HUES48 (cell line): ENCODE measurements at regions not wholly inside any gene's neighbourhood (a gene's known extent, or its start where the extent isn't known, plus 50 kb on each side); places are given as distances from the start of the nearest gene placed in this dataset.
"Not testable (repeated sequence)": the region's sequence is repeated elsewhere in the genome, so short reads cannot be mapped to it uniquely, and the experiment has no call there.

Experiments
- H3K27ac ChIP-seq: one replicate; pipeline ENCODE4 v1.7.0; 2013; ENCODE audit warnings: low read depth, low read length, inconsistent platforms
- H3K27me3 ChIP-seq: 2 replicates; pipeline ENCODE4 v1.6.1; 2013; ENCODE audit warnings: mild to moderate bottlenecking, low read length; ENCODE audit not compliant: control insufficient read depth, insufficient read depth
- H3K36me3 ChIP-seq: 2 replicates; pipeline ENCODE4 v1.6.1; 2013; ENCODE audit warnings: low read length; ENCODE audit not compliant: control insufficient read depth, insufficient read depth
- H3K4me1 ChIP-seq: 2 replicates; pipeline ENCODE4 v1.6.1; 2013; ENCODE audit warnings: mild to moderate bottlenecking, low read length; ENCODE audit not compliant: control insufficient read depth, insufficient read depth
- H3K4me3 ChIP-seq: 2 replicates; pipeline ENCODE4 v1.5.1; 2013; ENCODE audit warnings: mild to moderate bottlenecking, low read depth, low read length
- H3K9ac ChIP-seq: 2 replicates; pipeline ENCODE4 v1.6.1; 2013; ENCODE audit warnings: mild to moderate bottlenecking, low read depth, low read length, moderate library complexity
- H3K9me3 ChIP-seq: 2 replicates; pipeline ENCODE4 v1.6.1; 2013; ENCODE audit warnings: low read length; ENCODE audit not compliant: control insufficient read depth, insufficient read depth

- Histone ChIP-seq H3K27me3 (no peaks in the 10 kb centered on the region), H3K9ac (no peak overlapping the region), H3K4me3 (no peak overlapping the region), H3K27ac (no peak overlapping the region), H3K9me3 (no peaks in the 10 kb centered on the region), H3K4me1 (no peaks in the 10 kb centered on the region), H3K36me3 (no peaks in the 10 kb centered on the region)
Observed at GRCh38 chr22:49347376-49347775, 480.3 kb downstream of the BRD1 start.

DNA sequence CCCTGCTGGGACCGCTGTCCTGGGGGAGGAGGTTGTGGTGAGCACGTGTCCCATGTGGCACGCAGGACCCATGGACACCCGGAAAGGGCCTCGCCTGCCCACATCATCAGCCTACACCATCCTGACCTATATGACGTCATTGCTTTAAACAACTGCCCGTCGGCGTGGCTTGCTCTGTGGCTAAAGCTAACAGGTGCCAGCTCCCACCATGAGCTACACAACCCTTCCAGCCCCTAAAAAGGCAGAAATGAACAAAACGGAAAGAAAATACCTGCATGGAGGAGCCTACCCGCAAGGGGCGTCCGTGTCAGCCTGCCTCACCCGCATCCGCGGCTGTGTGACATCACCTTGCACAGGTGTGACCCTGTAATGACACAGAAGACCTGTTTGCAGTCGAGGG lies 481.8 kb downstream of the BRD1 start:
- H3K4me1 ChIP-seq = no peaks in the 10 kb centered on the region
- no peak overlapping the region for H3K9ac ChIP-seq
- no peaks in the 10 kb centered on the region for H3K9me3 ChIP-seq
- H3K4me3 ChIP-seq = no peak overlapping the region
- no peaks in the 10 kb centered on the region for H3K36me3 ChIP-seq
- no peak overlapping the region for H3K27ac ChIP-seq
- no peaks in the 10 kb centered on the region for H3K27me3 ChIP-seq

- no peak overlapping the region for H3K9ac ChIP-seq
- no peaks in the 10 kb centered on the region for H3K9me3 ChIP-seq
- no peaks in the 10 kb centered on the region for H3K36me3 ChIP-seq
- H3K4me1 ChIP-seq = no peaks in the 10 kb centered on the region
- H3K4me3 ChIP-seq = no peak overlapping the region
- no peak overlapping the region for H3K27ac ChIP-seq
- H3K27me3 ChIP-seq = no peaks in the 10 kb centered on the region
Observed at GRCh38 chr22:49344656-49345055, 483.0 kb downstream of the BRD1 start.

- no peaks in the 10 kb centered on the region for H3K27me3 ChIP-seq
- H3K27ac ChIP-seq = no peak overlapping the region
- no peaks in the 10 kb centered on the region for H3K4me1 ChIP-seq
- no peaks in the 10 kb centered on the region for H3K36me3 ChIP-seq
- H3K9ac ChIP-seq = no peak overlapping the region
- no peak overlapping the region for H3K4me3 ChIP-seq
- no peaks in the 10 kb centered on the region for H3K9me3 ChIP-seq
Observed at GRCh38 chr22:49344161-49344560, 483.5 kb downstream of the BRD1 start.

DNA sequence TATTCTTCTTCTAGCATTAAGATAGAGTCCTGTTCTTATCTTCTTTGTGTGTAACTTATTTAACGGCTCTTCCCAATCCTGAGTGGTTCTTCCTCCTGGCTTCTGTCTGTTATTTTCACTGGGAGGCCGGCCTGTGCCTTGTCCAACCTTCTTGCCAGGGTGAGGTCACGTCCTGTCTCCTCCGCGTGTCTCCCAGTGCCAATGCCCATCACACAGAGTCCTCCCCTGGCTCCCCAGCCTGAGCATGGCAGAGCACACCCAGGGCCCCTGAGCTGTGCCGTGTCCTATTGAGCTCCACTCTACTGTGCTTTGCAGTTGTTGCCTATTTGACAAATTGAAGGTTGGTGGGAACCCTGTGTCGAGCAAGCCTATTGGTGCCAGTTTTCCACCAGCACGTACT lies 487.3 kb downstream of the BRD1 start:
- no peaks in the 10 kb centered on the region for H3K36me3 ChIP-seq
- H3K4me3 ChIP-seq = no peak overlapping the region
- no peak overlapping the region for H3K9ac ChIP-seq
- H3K27me3 ChIP-seq = no peaks in the 10 kb centered on the region
- no peak overlapping the region for H3K27ac ChIP-seq
- H3K9me3 ChIP-seq = no peaks in the 10 kb centered on the region
- no peaks in the 10 kb centered on the region; the same call in 1 of the 2 replicates for H3K4me1 ChIP-seq

DNA sequence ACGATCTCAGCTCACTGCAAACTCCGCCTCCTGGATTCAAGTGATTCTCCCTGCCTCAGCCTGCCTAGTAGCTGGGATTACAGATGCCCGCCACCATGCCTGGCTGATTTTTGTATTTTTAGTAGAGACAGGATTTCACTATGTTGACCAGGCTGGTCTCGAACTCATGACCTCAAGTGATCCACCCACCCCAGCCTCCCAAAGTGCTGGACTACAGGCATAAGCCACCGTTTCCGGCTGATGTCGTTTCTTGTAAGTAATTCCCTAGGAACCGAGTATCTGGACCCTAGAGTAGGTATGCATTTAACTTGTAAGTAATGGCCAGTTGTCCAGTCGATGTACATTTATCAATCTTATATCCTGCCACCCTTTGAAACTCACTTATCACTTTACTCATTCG lies 491.2 kb downstream of the BRD1 start:
- H3K36me3 ChIP-seq, H3K9me3 ChIP-seq: not testable (repeated sequence)

DNA sequence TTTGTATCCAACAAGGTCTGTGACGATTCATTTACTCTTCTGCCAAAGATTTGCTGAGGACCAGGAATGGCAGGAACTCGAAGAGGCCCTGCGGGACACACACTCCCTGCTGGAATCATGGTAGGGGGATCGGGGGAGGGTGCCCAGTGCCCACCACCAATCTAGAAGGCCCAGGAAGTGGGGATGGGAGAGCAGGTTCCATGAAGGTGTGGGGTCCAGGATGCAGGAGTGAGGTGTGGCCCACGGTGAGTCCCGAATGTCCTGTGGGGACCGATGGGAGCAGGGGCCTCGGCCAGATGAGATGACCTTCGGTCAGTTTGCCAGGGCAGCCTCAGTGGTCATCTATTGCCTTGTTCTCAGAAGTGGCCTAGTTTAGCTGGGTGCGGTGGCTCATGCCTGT lies 492.7 kb downstream of the BRD1 start:
- Histone ChIP-seq H3K27ac (no peak overlapping the region), H3K4me1 (no peaks in the 10 kb centered on the region; the same call in 1 of the 2 replicates), H3K27me3 (no peaks in the 10 kb centered on the region)

More for the DNA sequence above, 491.2 kb downstream of the BRD1 start:
- H3K9ac ChIP-seq, H3K4me1 ChIP-seq, H3K27ac ChIP-seq, H3K4me3 ChIP-seq, H3K27me3 ChIP-seq: not testable (repeated sequence)

GRCh38 chr22:49334449-49334789 lies 493.3 kb downstream of the BRD1 start:
- Histone ChIP-seq H3K9me3 (no peaks in the 10 kb centered on the region), H3K4me1 (no peaks in the 10 kb centered on the region; the same call in 1 of the 2 replicates), H3K27me3 (no peaks in the 10 kb centered on the region), H3K27ac (no peak overlapping the region), H3K4me3 (no peak overlapping the region), H3K36me3 (no peaks in the 10 kb centered on the region), H3K9ac (no peak overlapping the region)

More for the DNA sequence above, 492.7 kb downstream of the BRD1 start:
- H3K9ac ChIP-seq = no peak overlapping the region
- H3K4me3 ChIP-seq = no peak overlapping the region
- H3K9me3 ChIP-seq = no peaks in the 10 kb centered on the region
- H3K36me3 ChIP-seq = no peaks in the 10 kb centered on the region

GRCh38 chr22:49333206-49333605 lies 494.5 kb downstream of the BRD1 start:
- H3K4me1 ChIP-seq = no peaks in the 10 kb centered on the region; the same call in 1 of the 2 replicates
- no peak overlapping the region for H3K4me3 ChIP-seq
- no peaks in the 10 kb centered on the region for H3K27me3 ChIP-seq
- no peaks in the 10 kb centered on the region for H3K9me3 ChIP-seq
- no peaks in the 10 kb centered on the region for H3K36me3 ChIP-seq
- H3K9ac ChIP-seq = no peak overlapping the region
- no peak overlapping the region for H3K27ac ChIP-seq

- H3K36me3 ChIP-seq = no peaks in the 10 kb centered on the region
- no peak overlapping the region for H3K27ac ChIP-seq
- H3K4me1 ChIP-seq = no peaks in the 10 kb centered on the region; the same call in 1 of the 2 replicates
- no peak overlapping the region for H3K9ac ChIP-seq
- no peaks in the 10 kb centered on the region for H3K9me3 ChIP-seq
- H3K27me3 ChIP-seq = no peaks in the 10 kb centered on the region
- H3K4me3 ChIP-seq = no peak overlapping the region
Observed at GRCh38 chr22:49332691-49333090, 495.0 kb downstream of the BRD1 start.

DNA sequence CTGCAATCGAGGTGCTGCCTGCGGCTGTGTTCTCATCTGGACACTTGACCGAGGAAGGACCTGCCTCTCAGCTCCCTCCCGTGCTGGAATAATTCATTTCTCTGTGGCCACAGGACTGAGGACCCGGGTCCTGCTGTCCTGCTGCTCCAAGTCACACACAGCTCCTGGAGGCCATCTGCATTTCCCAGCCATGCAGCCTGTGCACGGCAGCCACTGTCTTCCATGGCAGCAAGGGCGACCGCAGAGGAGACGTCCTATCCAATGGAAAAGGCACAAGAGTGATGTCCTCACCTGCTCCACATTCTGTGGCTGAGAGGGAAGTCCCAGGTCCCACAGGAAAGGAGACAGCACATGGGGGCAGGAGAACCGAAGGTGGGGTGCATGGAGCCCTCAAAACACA lies 495.8 kb downstream of the BRD1 start:
- Histone ChIP-seq H3K9ac (no peak overlapping the region), H3K4me3 (no peak overlapping the region), H3K27me3 (no peaks in the 10 kb centered on the region), H3K36me3 (no peaks in the 10 kb centered on the region), H3K9me3 (no peaks in the 10 kb centered on the region), H3K4me1 (no peaks in the 10 kb centered on the region; the same call in 1 of the 2 replicates), H3K27ac (no peak overlapping the region)
